ENCODE measurements at regions not wholly inside any gene's neighbourhood (a gene's known extent, or its start where the extent isn't known, plus 50 kb on each side); places are given as distances from the start of the nearest gene placed in this dataset.

DNA sequence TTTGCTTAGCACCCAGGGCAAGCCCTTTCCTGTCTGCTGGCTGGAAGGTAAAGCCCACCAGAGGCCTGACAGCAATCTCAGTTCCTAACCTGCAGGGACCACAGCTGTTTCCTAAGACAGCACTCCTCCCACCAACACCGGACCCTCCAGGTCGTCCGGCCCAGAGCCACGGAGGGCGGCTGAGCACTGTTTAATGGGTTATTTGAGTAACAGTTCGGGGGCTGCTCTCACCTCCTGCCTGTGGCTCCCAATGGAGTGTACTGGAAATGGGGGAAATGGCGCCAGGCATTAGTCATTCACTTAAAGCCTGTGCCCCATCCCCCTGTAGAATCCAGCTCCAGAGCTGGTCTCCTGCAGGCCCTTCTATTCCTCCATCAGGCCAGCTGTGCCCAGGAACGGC lies 81.6 kb upstream of the ADRA2C start:
- TF ChIP-seq, protein P1, sequence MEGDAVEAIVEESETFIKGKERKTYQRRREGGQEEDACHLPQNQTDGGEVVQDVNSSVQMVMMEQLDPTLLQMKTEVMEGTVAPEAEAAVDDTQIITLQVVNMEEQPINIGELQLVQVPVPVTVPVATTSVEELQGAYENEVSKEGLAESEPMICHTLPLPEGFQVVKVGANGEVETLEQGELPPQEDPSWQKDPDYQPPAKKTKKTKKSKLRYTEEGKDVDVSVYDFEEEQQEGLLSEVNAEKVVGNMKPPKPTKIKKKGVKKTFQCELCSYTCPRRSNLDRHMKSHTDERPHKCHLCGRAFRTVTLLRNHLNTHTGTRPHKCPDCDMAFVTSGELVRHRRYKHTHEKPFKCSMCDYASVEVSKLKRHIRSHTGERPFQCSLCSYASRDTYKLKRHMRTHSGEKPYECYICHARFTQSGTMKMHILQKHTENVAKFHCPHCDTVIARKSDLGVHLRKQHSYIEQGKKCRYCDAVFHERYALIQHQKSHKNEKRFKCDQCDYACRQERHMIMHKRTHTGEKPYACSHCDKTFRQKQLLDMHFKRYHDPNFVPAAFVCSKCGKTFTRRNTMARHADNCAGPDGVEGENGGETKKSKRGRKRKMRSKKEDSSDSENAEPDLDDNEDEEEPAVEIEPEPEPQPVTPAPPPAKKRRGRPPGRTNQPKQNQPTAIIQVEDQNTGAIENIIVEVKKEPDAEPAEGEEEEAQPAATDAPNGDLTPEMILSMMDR (IDR thresholded peaks at IDR 0.05), result no peak
- no peak for TF ChIP-seq POLR2A (IDR thresholded peaks at IDR 0.05)

Data from lower leg skin (tissue), 3 donors.